Peyer's patch (tissue), 4 donors: ENCODE measurements at regions not wholly inside any gene's neighbourhood (a gene's known extent, or its start where the extent isn't known, plus 50 kb on each side); places are given as distances from the start of the nearest gene placed in this dataset.

ENCODE experiments used
- DNase-seq, 3 donors: peaks; one replicate each; pipeline ENCODE4 v3.0.0-alpha.2; 2017 to 2019
- H3K27ac ChIP-seq, 4 donors: fragments of 200-600 bp; sonication (generic); one replicate each; pipeline ENCODE4 v1.5.1; 2016 to 2019
- H3K27me3 ChIP-seq, 2 donors: fragments of 200-600 bp; sonication (generic); one replicate each; pipeline ENCODE4 v1.5.1; 2019
- H3K36me3 ChIP-seq, 3 donors: fragments of 200-600 bp; sonication (generic); one replicate each; pipeline ENCODE4 v1.5.1; 2016 to 2019
- H3K4me1 ChIP-seq, 4 donors: fragments of 200-600 bp; sonication (generic); one replicate each; pipeline ENCODE4 v1.5.1; 2016 to 2019
- H3K4me3 ChIP-seq, 4 donors: fragments of 200-600 bp; sonication (generic); 1 replicate in 3 of 4; 2 replicates in 1 of 4; pipeline ENCODE4 v1.5.1; 2016 to 2019; ENCODE audit warnings: mild to moderate bottlenecking in 1 of 4
- H3K9me3 ChIP-seq, 4 donors: fragments of 200-600 bp; sonication (generic); one replicate each; pipeline ENCODE4 v1.5.1; 2016 to 2019; ENCODE audit warnings: mild to moderate bottlenecking in 1 of 4
- POLR2A ChIP-seq, 2 donors: fragments of 450-650 bp; IDR thresholded peaks; one replicate each; pipeline ENCODE4 v1.5.1; 2017; ENCODE audit warnings: antibody characterized with exemption in 2 of 2, mild to moderate bottlenecking in 2 of 2, moderate library complexity in 2 of 2
- TF ChIP-seq, protein P1 (sequence below), 6 experiments: fragments of 450-650 bp in 4 of 6; fragments of 200-600 bp in 2 of 6; sonication (generic) in 1 of 6; IDR thresholded peaks; one replicate each; pipeline ENCODE4 v1.5.1; 2017 to 2019; ENCODE audit warnings: antibody characterized with exemption in 6 of 6, mild to moderate bottlenecking in 3 of 6, moderate library complexity in 1 of 6

DNA sequence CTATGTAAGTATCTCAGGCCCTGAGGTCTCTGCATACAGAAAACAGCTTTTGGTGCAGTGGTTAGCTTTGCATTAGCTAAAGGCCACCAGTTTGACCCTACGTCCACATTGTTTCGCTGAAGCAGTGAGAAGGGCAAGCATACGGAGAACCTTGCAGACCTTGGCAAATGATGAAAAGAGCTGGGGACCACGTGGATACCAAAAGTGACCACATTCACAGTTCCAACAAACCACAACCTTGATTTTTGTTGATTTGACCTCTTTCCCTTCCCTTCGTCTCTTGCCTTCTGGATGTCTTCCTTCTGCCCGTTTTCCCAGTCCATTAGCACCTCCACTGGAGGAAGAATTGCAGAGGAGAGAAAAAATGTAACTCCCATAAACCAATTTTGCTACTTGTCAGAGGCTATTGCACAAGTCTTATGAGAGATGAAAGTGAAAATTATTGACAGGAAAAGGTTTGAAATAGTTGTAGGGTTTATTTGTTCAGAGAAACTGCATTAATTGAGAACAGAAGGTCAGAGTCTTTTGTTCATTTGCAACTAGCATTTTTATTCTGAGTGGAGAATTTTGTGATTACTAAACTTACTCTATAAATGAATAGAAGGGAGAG is 293.9 kb upstream of the HTR2A start:
- no peaks in the 10 kb centered on the region for H3K4me1 ChIP-seq
- DNase-seq, result no peak
- no peak overlapping the region for H3K27ac ChIP-seq
- H3K4me3 ChIP-seq, result no peak overlapping the region
- H3K27me3 ChIP-seq, result no peaks in the 10 kb centered on the region
- no peaks in the 10 kb centered on the region for H3K9me3 ChIP-seq
- no peaks in the 10 kb centered on the region for H3K36me3 ChIP-seq
- TF ChIP-seq POLR2A (IDR thresholded peaks at IDR 0.05), result no peak
- TF ChIP-seq, protein P1, sequence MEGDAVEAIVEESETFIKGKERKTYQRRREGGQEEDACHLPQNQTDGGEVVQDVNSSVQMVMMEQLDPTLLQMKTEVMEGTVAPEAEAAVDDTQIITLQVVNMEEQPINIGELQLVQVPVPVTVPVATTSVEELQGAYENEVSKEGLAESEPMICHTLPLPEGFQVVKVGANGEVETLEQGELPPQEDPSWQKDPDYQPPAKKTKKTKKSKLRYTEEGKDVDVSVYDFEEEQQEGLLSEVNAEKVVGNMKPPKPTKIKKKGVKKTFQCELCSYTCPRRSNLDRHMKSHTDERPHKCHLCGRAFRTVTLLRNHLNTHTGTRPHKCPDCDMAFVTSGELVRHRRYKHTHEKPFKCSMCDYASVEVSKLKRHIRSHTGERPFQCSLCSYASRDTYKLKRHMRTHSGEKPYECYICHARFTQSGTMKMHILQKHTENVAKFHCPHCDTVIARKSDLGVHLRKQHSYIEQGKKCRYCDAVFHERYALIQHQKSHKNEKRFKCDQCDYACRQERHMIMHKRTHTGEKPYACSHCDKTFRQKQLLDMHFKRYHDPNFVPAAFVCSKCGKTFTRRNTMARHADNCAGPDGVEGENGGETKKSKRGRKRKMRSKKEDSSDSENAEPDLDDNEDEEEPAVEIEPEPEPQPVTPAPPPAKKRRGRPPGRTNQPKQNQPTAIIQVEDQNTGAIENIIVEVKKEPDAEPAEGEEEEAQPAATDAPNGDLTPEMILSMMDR (IDR thresholded peaks at IDR 0.05), result no peak

DNA sequence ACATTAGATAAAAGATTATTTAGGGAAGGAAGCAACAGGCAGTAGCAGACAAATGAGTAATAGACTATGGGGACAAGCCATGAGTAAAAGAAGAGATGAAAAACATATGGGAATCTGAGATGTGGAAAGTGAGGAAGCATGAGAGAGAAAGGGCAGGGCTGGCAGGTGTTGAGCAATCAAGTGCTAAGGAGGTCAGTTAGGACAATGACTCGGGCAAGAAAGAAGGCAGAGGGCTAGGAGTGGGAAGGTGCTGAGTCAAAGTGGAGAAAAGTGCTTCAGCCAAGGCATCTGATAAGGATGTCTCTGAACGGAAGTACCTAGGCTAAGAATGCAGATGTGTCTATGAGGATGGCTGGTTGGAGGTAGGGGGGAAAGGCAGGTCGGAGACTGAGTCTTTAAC is 291.9 kb upstream of the HTR2A start:
- H3K4me1 ChIP-seq, result no peaks in the 10 kb centered on the region
- H3K27me3 ChIP-seq, result no peaks in the 10 kb centered on the region
- TF ChIP-seq, protein P1 (IDR thresholded peaks at IDR 0.05), result no peak
- no peak for TF ChIP-seq POLR2A (IDR thresholded peaks at IDR 0.05)
- H3K9me3 ChIP-seq, result no peaks in the 10 kb centered on the region
- H3K4me3 ChIP-seq, result no peak overlapping the region
- no peak overlapping the region for H3K27ac ChIP-seq
- no peak for DNase-seq
- H3K36me3 ChIP-seq, result no peaks in the 10 kb centered on the region

DNA sequence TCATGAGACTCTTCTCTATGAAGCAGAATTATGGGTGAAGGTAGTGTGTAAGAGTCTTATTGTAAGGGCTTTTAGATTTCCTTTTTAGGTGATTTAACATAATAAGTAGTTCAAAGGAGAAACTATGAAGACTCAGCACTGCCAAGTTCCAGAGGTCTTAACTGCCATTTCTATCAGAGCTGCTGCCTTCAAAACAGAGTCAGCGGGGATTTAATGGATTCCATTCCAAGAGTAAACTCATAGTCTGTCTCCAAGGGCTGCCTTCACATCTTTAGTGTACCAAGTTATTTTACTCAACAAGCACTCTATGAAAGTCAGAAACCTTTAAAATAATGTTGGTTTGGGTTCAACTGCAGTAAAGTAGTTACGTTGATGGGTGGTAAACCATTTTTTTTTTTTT is 289.6 kb upstream of the HTR2A start:
- Histone ChIP-seq H3K4me1 (no peaks in the 10 kb centered on the region), H3K27me3 (no peaks in the 10 kb centered on the region), H3K9me3 (no peaks in the 10 kb centered on the region), H3K4me3 (no peak overlapping the region), H3K36me3 (no peaks in the 10 kb centered on the region), H3K27ac (no peak overlapping the region)
- TF ChIP-seq, protein P1 (IDR thresholded peaks at IDR 0.05), result no peak
- no peak for DNase-seq

DNA sequence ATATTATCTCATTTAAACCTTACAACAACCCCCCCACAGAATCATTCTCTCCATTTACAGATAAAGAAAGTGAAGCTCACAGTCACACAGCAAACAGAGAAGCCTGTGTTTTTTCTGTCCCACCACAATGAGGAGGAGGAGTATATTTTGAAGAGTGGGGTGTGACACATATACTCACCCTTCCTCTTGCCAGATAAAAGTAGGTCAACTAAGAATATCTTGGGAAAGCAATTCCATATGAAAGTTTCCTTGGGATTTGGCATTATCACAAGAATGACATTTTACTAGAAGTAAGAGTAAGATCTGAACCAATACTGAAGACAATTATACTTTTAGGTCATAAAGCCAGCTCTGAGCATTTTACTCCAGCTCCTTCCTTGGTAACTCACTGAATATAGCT is 287.5 kb upstream of the HTR2A start:
- no peaks in the 10 kb centered on the region for H3K36me3 ChIP-seq
- no peaks in the 10 kb centered on the region for H3K9me3 ChIP-seq
- TF ChIP-seq POLR2A (IDR thresholded peaks at IDR 0.05), result no peak
- TF ChIP-seq, protein P1 (IDR thresholded peaks at IDR 0.05), result no peak
- no peak overlapping the region for H3K4me3 ChIP-seq
- H3K27ac ChIP-seq, result no peak overlapping the region
- no peaks in the 10 kb centered on the region for H3K4me1 ChIP-seq
- H3K27me3 ChIP-seq, result no peaks in the 10 kb centered on the region
- no peak for DNase-seq

DNA sequence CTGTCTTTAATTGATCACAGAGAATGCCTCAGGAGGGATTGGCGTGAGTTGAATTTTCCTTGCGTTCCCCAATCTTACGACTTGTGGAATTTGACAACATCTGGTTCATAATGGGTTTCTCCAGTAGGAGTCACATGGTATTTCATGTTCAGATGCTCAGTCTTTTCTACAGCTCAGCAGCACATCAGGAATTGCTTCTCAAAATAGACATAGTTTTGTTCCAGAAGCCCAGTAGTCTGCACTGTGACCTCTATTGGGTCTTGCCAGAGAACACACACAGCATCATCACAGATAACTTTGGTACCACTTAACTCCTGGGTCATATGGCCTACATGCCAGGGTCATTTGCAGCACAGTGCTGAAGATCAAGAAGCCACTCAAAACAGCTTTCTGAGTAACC is 282.5 kb upstream of the HTR2A start:
- TF ChIP-seq, protein P1 (IDR thresholded peaks at IDR 0.05), result no peak
- TF ChIP-seq POLR2A (IDR thresholded peaks at IDR 0.05), result no peak
- Histone ChIP-seq H3K36me3 (no peaks in the 10 kb centered on the region), H3K4me1 (no peaks in the 10 kb centered on the region)

More for the DNA sequence above, 282.5 kb upstream of the HTR2A start:
- Histone ChIP-seq H3K4me3 (no peak overlapping the region), H3K9me3 (no peaks in the 10 kb centered on the region), H3K27me3 (no peaks in the 10 kb centered on the region), H3K27ac (no peak overlapping the region)
- no peak for DNase-seq
